NCI-H146 treated with DMSO at 0.1 percent for 48 hours (cell line): ENCODE measurements at regions not wholly inside any gene's neighbourhood (a gene's known extent, or its start where the extent isn't known, plus 50 kb on each side); places are given as distances from the start of the nearest gene placed in this dataset.

Experiments used
- DNase-seq: peaks from one replicate; lab custom pipeline; 2025; ENCODE audit not compliant: unreplicated experiment; lab: John Stamatoyannopoulos, UW

GRCh38 chr12:68449196-68449595 is 117.0 kb upstream of the MDM1 start:
- DNase-seq, result no peak

- DNase-seq, result no peak
Observed at GRCh38 chr12:68450947-68451260, 118.7 kb upstream of the MDM1 start.

GRCh38 chr12:68451261-68452077 is 119.3 kb upstream of the MDM1 start:
- no peak for DNase-seq

GRCh38 chr12:68452078-68452715 is 120.0 kb upstream of the MDM1 start:
- DNase-seq, result no peak

GRCh38 chr12:68453278-68453677 is 121.1 kb upstream of the MDM1 start:
- DNase-seq, result no peak

GRCh38 chr12:68453876-68454275 is 121.7 kb upstream of the MDM1 start:
- no peak for DNase-seq

GRCh38 chr12:68454892-68455291 is 122.7 kb upstream of the MDM1 start:
- no peak for DNase-seq

GRCh38 chr12:68455691-68456345 is 123.7 kb upstream of the MDM1 start:
- DNase-seq, result no peak

- no peak for DNase-seq
Observed at GRCh38 chr12:68458866-68459265, 126.7 kb upstream of the MDM1 start.

GRCh38 chr12:68460236-68460635 is 128.1 kb upstream of the MDM1 start:
- no peak for DNase-seq

GRCh38 chr12:68461645-68462044 is 129.5 kb upstream of the MDM1 start:
- no peak for DNase-seq

- no peak for DNase-seq
Observed at GRCh38 chr12:68462803-68463202, 130.6 kb upstream of the MDM1 start.

- no peak for DNase-seq
Observed at GRCh38 chr12:68465227-68465626, 133.1 kb upstream of the MDM1 start.

- DNase-seq, result no peak
Observed at GRCh38 chr12:68467514-68467913, 135.4 kb upstream of the MDM1 start.

- no peak for DNase-seq
Observed at GRCh38 chr12:68468036-68468435, 135.9 kb upstream of the MDM1 start.

- no peak for DNase-seq
Observed at GRCh38 chr12:68469113-68469512, 137.0 kb upstream of the MDM1 start.

GRCh38 chr12:68470664-68471328 is 138.6 kb upstream of the MDM1 start:
- DNase-seq, result no peak

- no peak for DNase-seq
Observed at GRCh38 chr12:68474467-68475204, 136.1 kb upstream of the RAP1B start.

GRCh38 chr12:68476794-68477193 is 133.9 kb upstream of the RAP1B start:
- no peak for DNase-seq

GRCh38 chr12:68477261-68477772 is 133.4 kb upstream of the RAP1B start:
- no peak for DNase-seq

GRCh38 chr12:68477906-68478305 is 132.8 kb upstream of the RAP1B start:
- DNase-seq, result no peak
